HEK293T (cell line): ENCODE measurements at regions not wholly inside any gene's neighbourhood (a gene's known extent, or its start where the extent isn't known, plus 50 kb on each side); places are given as distances from the start of the nearest gene placed in this dataset.

Source experiments
- CTCF ChIA-PET: fragments of 350-600 bp; formaldehyde crosslinking; extraction: SDS; loops from one replicate; lab custom pipeline; 2021; ENCODE audit warnings: antibody characterized with exemption, inconsistent platforms; lab: Yijun Ruan, JAX
- POLR2A ChIA-PET: fragments of 350-600 bp; formaldehyde crosslinking; extraction: SDS; loops from one replicate; lab custom pipeline; 2020; ENCODE audit warnings: antibody characterized with exemption, inconsistent platforms; lab: Yijun Ruan, JAX
- DNase-seq: peaks from one replicate; pipeline ENCODE4 v3.0.0; 2012; ENCODE audit warnings: mixed read lengths; ENCODE audit errors: extremely low spot score
- ARNT ChIP-seq: fragments of 450-650 bp; IDR thresholded peaks from 2 replicates; pipeline ENCODE4 v1.6.1; 2017; ENCODE audit warnings: mild to moderate bottlenecking
- BHLHE40 ChIP-seq: fragments of 450-650 bp; IDR thresholded peaks from 2 replicates; pipeline ENCODE4 v1.6.1; 2016; ENCODE audit warnings: mild to moderate bottlenecking, moderate library complexity, borderline replicate concordance
- CTBP1 ChIP-seq: fragments of 450-650 bp; IDR thresholded peaks from 2 replicates; pipeline ENCODE4 v1.6.1; 2016; ENCODE audit warnings: borderline replicate concordance
- ELF4 ChIP-seq: fragments of 450-650 bp; IDR thresholded peaks from 2 replicates; pipeline ENCODE4 v1.6.1; 2017; ENCODE audit warnings: antibody characterized with exemption
- FOXA1 ChIP-seq: fragments of 450-650 bp; IDR thresholded peaks from 2 replicates; pipeline ENCODE4 v1.6.1; 2016; ENCODE audit warnings: mild to moderate bottlenecking
- FOXK2 ChIP-seq: fragments of 450-650 bp; IDR thresholded peaks from 2 replicates; pipeline ENCODE4 v1.6.1; 2016; ENCODE audit warnings: mild to moderate bottlenecking
- FOXM1 ChIP-seq: fragments of 450-650 bp; IDR thresholded peaks from 2 replicates; pipeline ENCODE4 v1.6.1; 2017; ENCODE audit warnings: mild to moderate bottlenecking, borderline replicate concordance
- HDGF ChIP-seq: fragments of 450-650 bp; IDR thresholded peaks from 2 replicates; pipeline ENCODE4 v1.6.1; 2017; ENCODE audit warnings: antibody characterized with exemption, borderline replicate concordance
- L3MBTL2 ChIP-seq: fragments of 450-650 bp; conservative IDR thresholded peaks from 2 replicates; pipeline ENCODE4 v1.6.1; 2016; ENCODE audit warnings: mild to moderate bottlenecking
- LEF1 ChIP-seq: fragments of 450-650 bp; IDR thresholded peaks from 2 replicates; pipeline ENCODE4 v1.6.1; 2017; ENCODE audit warnings: mild to moderate bottlenecking, borderline replicate concordance
- NFRKB ChIP-seq: fragments of 450-650 bp; IDR thresholded peaks from 2 replicates; pipeline ENCODE4 v1.6.1; 2016; ENCODE audit warnings: mild to moderate bottlenecking, moderate library complexity
- PKNOX1 ChIP-seq: fragments of 450-650 bp; IDR thresholded peaks from 2 replicates; pipeline ENCODE4 v1.6.1; 2016
- SP1 ChIP-seq: fragments of 450-650 bp; IDR thresholded peaks from 2 replicates; pipeline ENCODE4 v1.6.1; 2017
- SUZ12 ChIP-seq: fragments of 450-650 bp; IDR thresholded peaks from 2 replicates; pipeline ENCODE4 v1.6.1; 2016; ENCODE audit warnings: mild to moderate bottlenecking
- TARDBP ChIP-seq: fragments of 450-650 bp; IDR thresholded peaks from 2 replicates; pipeline ENCODE4 v1.6.1; 2016
- ZNF384 ChIP-seq: fragments of 450-650 bp; IDR thresholded peaks from 2 replicates; pipeline ENCODE4 v1.6.1; 2016

DNA sequence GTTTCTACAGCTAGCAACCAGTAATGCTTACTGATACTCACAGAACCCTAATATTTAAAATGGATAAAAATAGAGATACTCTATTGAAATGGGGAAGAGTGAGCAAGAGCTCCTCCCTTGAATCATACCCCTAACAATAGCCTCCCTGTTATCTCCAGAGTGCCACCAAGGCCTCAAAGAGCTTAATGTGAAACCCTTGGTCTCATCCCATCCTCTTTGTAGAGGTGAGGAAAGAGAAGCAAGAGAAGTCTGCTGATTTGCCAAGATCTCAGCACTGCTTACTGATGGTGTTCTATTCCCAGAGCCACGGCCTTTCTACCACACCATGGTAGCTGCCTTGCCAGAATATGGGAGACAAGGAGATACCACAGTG is 463.4 kb upstream of the PROK2 start:
- TF ChIP-seq BHLHE40 (no peak), FOXM1 (no peak), L3MBTL2 (no peak), ARNT (no peak), ELF4 (no peak), FOXA1 (no peak), ZNF384 (no peak), SUZ12 (no peak), CTBP1 (no peak)
- ChIA-PET CTCF (interaction anchor here (0.5 to 0.6 kb wide), 2 partner anchors 230 to 236 kb away, joined by 3 to 12 read pairs; no protein-coding TSS in a partner anchor), POLR2A (no interaction called here)
- no peak for DNase-seq

- ChIA-PET CTCF (interaction anchor here (0.5 kb wide), 1 partner anchor 230 kb away, joined by 12 read pairs; no protein-coding TSS in a partner anchor), POLR2A (no interaction called here)
- no peak for TF ChIP-seq LEF1
- TF ChIP-seq L3MBTL2: no peak
- no peak for TF ChIP-seq PKNOX1
- TF ChIP-seq CTBP1: no peak
- TF ChIP-seq NFRKB: no peak
- no peak for TF ChIP-seq SP1
- TF ChIP-seq FOXA1: no peak
- no peak for TF ChIP-seq TARDBP
- no peak for TF ChIP-seq FOXK2
- no peak for TF ChIP-seq ARNT
- no peak for TF ChIP-seq ELF4
- TF ChIP-seq HDGF: no peak
- no peak for TF ChIP-seq ZNF384
- TF ChIP-seq BHLHE40: no peak
- no peak for DNase-seq
Observed at GRCh38 chr3:72247645-72248388, 462.9 kb upstream of the PROK2 start.

GRCh38 chr3:72247126-72247525 is 462.2 kb upstream of the PROK2 start:
- TF ChIP-seq FOXM1 (no peak), L3MBTL2 (no peak), FOXA1 (no peak), LEF1 (no peak), ARNT (no peak), CTBP1 (no peak), ELF4 (no peak), FOXK2 (no peak), HDGF (no peak), PKNOX1 (no peak), TARDBP (no peak), SP1 (no peak), SUZ12 (no peak), ZNF384 (no peak)
- POLR2A ChIA-PET: no interaction called here

GRCh38 chr3:72246685-72247084 is 461.7 kb upstream of the PROK2 start:
- CTCF ChIA-PET: no interaction called here
- no peak for DNase-seq
- POLR2A ChIA-PET: no interaction called here

More at GRCh38 chr3:72247126-72247525, 462.2 kb upstream of the PROK2 start:
- no peak for DNase-seq
- CTCF ChIA-PET: no interaction called here

GRCh38 chr3:72245183-72245811 is 460.3 kb upstream of the PROK2 start:
- DNase-seq: no peak
- CTCF ChIA-PET: no interaction called here

More at GRCh38 chr3:72246685-72247084, 461.7 kb upstream of the PROK2 start:
- TF ChIP-seq PKNOX1 (no peak), CTBP1 (no peak), SP1 (no peak), FOXM1 (no peak), ZNF384 (no peak), L3MBTL2 (no peak), ELF4 (no peak), FOXK2 (no peak), FOXA1 (no peak), BHLHE40 (no peak), HDGF (no peak), NFRKB (no peak), TARDBP (no peak), LEF1 (no peak), ARNT (no peak), SUZ12 (no peak)

More at GRCh38 chr3:72245183-72245811, 460.3 kb upstream of the PROK2 start:
- POLR2A ChIA-PET: no interaction called here
- TF ChIP-seq NFRKB: no peak
- TF ChIP-seq BHLHE40: no peak
- no peak for TF ChIP-seq HDGF
- no peak for TF ChIP-seq ZNF384
- no peak for TF ChIP-seq FOXK2
- TF ChIP-seq ARNT: no peak
- TF ChIP-seq FOXM1: no peak
- no peak for TF ChIP-seq FOXA1
- no peak for TF ChIP-seq ELF4
